ENCODE measurements at regions not wholly inside any gene's neighbourhood (a gene's known extent, or its start where the extent isn't known, plus 50 kb on each side); places are given as distances from the start of the nearest gene placed in this dataset.

DNA sequence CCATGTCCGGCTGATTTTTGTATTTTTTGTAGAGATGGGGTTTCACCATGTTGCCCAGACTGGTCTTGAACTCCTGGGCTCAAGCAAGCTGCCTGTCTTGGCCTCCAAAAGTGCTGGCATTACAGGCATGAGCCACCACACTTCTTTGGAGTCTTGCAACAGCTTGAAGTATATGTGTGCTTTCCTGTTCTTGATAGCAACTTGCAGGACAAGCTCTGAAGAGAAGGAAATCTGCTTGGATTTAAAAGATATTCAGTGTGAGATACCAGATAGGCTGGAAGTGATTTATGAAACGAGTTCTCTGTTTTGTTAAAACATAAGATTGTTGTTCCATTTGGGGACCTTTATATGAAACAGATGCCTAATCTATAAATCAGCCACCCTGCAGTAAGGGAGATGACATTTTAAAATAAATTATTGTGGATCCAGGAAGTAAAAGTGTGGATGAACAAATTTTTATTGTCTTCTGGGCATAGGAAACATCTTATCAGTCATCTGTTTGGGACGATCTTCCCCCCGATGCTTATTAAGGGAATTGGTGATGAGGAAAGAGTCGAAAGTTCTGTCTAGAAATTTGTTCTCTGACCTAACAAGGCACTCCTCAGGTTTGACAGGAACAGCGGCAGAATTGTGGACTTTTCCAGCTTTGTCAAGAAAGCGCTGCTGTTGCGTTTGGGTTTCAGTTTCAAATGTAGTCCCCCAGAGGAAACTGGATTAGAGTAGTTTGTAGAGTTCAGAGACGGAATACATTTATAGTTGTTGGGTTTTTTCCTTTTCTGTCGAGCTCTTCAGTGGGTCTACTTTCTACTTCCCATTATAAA is 53.7 kb upstream of the MAGI1 start:
- Histone ChIP-seq H3K9me3 (no peaks in the 10 kb centered on the region), H3K36me3 (ENCODE audit: insufficient read depth in 1 of 2, low read depth in 1 of 2) (no peaks in the 10 kb centered on the region), H3K27me3 (ENCODE audit: insufficient read depth in 3 of 3, low read length in 2 of 3) (no peaks in the 10 kb centered on the region), H3K27ac (no peak overlapping the region), H3K4me1 (no peaks in the 10 kb centered on the region), H3K4me3 (no peak overlapping the region)
- intact Hi-C loops (cut with DNase I) = no loop called here
- ATAC-seq = no peak
- TF ChIP-seq, protein P1, sequence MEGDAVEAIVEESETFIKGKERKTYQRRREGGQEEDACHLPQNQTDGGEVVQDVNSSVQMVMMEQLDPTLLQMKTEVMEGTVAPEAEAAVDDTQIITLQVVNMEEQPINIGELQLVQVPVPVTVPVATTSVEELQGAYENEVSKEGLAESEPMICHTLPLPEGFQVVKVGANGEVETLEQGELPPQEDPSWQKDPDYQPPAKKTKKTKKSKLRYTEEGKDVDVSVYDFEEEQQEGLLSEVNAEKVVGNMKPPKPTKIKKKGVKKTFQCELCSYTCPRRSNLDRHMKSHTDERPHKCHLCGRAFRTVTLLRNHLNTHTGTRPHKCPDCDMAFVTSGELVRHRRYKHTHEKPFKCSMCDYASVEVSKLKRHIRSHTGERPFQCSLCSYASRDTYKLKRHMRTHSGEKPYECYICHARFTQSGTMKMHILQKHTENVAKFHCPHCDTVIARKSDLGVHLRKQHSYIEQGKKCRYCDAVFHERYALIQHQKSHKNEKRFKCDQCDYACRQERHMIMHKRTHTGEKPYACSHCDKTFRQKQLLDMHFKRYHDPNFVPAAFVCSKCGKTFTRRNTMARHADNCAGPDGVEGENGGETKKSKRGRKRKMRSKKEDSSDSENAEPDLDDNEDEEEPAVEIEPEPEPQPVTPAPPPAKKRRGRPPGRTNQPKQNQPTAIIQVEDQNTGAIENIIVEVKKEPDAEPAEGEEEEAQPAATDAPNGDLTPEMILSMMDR (IDR thresholded peaks at IDR 0.05) = no peak
- WGBS, 3 donors = 57% methylated on average over 10 of the region's 10 CpGs
- no peak for DNase-seq

Measured in psoas muscle (tissue), 7 donors.